ENCODE measurements at regions not wholly inside any gene's neighbourhood (a gene's known extent, or its start where the extent isn't known, plus 50 kb on each side); places are given as distances from the start of the nearest gene placed in this dataset.

DNA sequence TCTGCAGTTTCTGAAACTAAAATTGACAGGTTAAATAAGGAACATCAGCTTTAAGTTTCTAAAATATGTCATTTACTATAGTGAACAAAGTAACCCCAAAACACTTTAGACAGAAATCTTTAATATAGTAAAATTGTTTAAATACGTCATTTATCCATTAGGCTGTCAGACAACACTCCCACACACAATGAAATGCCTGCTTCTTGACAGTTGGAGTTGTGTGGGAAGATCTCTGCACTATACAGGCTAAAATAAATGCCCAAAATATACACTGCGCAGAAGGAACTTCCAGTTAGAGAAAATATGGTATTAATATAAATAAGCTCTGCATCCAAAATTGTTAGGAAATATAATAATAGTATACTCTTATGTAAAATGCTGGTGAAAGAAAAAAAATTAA lies 794.4 kb downstream of the CDH18 start:
- TF ChIP-seq, protein P1, sequence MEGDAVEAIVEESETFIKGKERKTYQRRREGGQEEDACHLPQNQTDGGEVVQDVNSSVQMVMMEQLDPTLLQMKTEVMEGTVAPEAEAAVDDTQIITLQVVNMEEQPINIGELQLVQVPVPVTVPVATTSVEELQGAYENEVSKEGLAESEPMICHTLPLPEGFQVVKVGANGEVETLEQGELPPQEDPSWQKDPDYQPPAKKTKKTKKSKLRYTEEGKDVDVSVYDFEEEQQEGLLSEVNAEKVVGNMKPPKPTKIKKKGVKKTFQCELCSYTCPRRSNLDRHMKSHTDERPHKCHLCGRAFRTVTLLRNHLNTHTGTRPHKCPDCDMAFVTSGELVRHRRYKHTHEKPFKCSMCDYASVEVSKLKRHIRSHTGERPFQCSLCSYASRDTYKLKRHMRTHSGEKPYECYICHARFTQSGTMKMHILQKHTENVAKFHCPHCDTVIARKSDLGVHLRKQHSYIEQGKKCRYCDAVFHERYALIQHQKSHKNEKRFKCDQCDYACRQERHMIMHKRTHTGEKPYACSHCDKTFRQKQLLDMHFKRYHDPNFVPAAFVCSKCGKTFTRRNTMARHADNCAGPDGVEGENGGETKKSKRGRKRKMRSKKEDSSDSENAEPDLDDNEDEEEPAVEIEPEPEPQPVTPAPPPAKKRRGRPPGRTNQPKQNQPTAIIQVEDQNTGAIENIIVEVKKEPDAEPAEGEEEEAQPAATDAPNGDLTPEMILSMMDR (IDR thresholded peaks at IDR 0.05) = no peak
- no peak for TF ChIP-seq POLR2A (IDR thresholded peaks at IDR 0.05)

Data from adrenal gland (tissue), 5 donors.